Pancreas (tissue), 10 donors: ENCODE measurements at regions not wholly inside any gene's neighbourhood (a gene's known extent, or its start where the extent isn't known, plus 50 kb on each side); places are given as distances from the start of the nearest gene placed in this dataset.
"Not testable (repeated sequence)": the region's sequence is repeated elsewhere in the genome, so short reads cannot be mapped to it uniquely, and the experiment has no call there.

ENCODE experiments used
- ATAC-seq, 4 donors: fragments of 200-7000 bp; cut with Tn5 transposase; one replicate each; pipeline versions ENCODE4 v1.8.0 to v1.9.1; 2020; ENCODE audit warnings: mild to moderate bottlenecking in 4 of 4, moderate library complexity in 4 of 4
- DNase-seq, 6 donors: peaks; one replicate each; pipeline ENCODE4 v3.0.0-alpha.2; 2020
- FAIRE-seq: peaks from 2 replicates; lab custom pipeline; 2012; peaks lifted over from hg19 to GRCh38; lab: Jason Lieb, UNC
- H3K27ac ChIP-seq, 4 donors: fragments of 200-600 bp; sonication (generic); 1 replicate in 3 of 4; 2 replicates in 1 of 4; pipeline versions ENCODE4 v1.5.0 to v1.8.0; 2020
- H3K27me3 ChIP-seq, 4 donors: fragments of 200-600 bp; one replicate each; pipeline ENCODE4 v1.8.0; 2021
- H3K36me3 ChIP-seq, 3 donors: fragments of 200-600 bp; sonication (generic) in 1 of 3; one replicate each; pipeline versions ENCODE4 v1.5.0 to v1.8.0; 2020 to 2021
- H3K4me1 ChIP-seq, 3 donors: fragments of 200-600 bp; one replicate each; pipeline ENCODE4 v1.8.0; 2021
- H3K4me3 ChIP-seq, 4 donors: fragments of 200-600 bp; sonication (generic) in 2 of 4; one replicate each; pipeline versions ENCODE4 v1.5.0 to v1.8.0; 2020 to 2021
- H3K9me3 ChIP-seq, 4 donors: fragments of 200-600 bp; one replicate each; pipeline ENCODE4 v1.8.0; 2021
- CTCF ChIP-seq, 4 donors: fragments of 200-600 bp; sonication (generic) in 3 of 4; IDR thresholded peaks; one replicate each; pipeline versions ENCODE4 v1.5.0 to v1.8.0; 2021; ENCODE audit warnings: antibody characterized with exemption in 4 of 4
- WGBS, 2 donors: extraction: QIAGEN DNeasy Blood & Tissue Kit; methylation state at CpG; one replicate each; pipeline ENCODE4 v1.1.7; 2013; 5-methylcytosine and 5-hydroxymethylcytosine counted together
- intact Hi-C, 3 donors: fragments of 100-400 bp; cut with DNase I; formaldehyde crosslinking; loops; one replicate each; pipeline versions ENCODE4 v1.11.1 to v1.14.2; 2022
- donor health status: healthy with polysubstance abuse.
- donor health status: DM: no; HTN: no; CAD: no; lungs with moderate emphysema.
- donor health status: DM: no; HTN: no; CAD: no.
- donor health status: control.
- donor health status: control.
- donor health status: Bipolar disorder and iron deficiency.
- donor health status: DM: yes; HTN: yes; CAD: no.
- donor health status: DM: no; HTN: no; CAD: no.
- donor health status: DM: no; HTN: no; CAD: no.
- donor health status: DM: yes; HTN: yes; CAD: no.

GRCh38 chr9:27836661-27837401 lies 263.6 kb upstream of the C9orf72 start:
- H3K27me3 ChIP-seq: no peaks in the 10 kb centered on the region
- no peaks in the 10 kb centered on the region for H3K36me3 ChIP-seq
- no peak for ATAC-seq
- DNase-seq: no peak
- intact Hi-C loops: no loop called here
- H3K4me1 ChIP-seq: no peaks in the 10 kb centered on the region
- H3K4me3 ChIP-seq: no peak overlapping the region
- FAIRE-seq: no peak
- H3K9me3 ChIP-seq: no peaks in the 10 kb centered on the region
- H3K27ac ChIP-seq: no peak overlapping the region
- no peak for TF ChIP-seq CTCF (IDR thresholded peaks at IDR 0.05)
- 58 to 65% methylated on average over 7 of the region's 7 CpGs for WGBS, 2 donors

- Histone ChIP-seq H3K9me3 (no peaks in the 10 kb centered on the region), H3K27me3 (no peaks in the 10 kb centered on the region), H3K4me3 (no peak overlapping the region), H3K4me1 (no peaks in the 10 kb centered on the region), H3K36me3 (no peaks in the 10 kb centered on the region), H3K27ac (no peak overlapping the region)
- WGBS, 2 donors: 84 to 94% methylated on average over 3 of the region's 3 CpGs
- no peak for ATAC-seq
- no peak for FAIRE-seq
- no peak for DNase-seq
- intact Hi-C loops: no loop called here
- TF ChIP-seq CTCF (IDR thresholded peaks at IDR 0.05): no peak
These were observed 265.6 kb upstream of the C9orf72 start for GRCh38 chr9:27838876-27839275.

GRCh38 chr9:27839767-27840166 lies 266.5 kb upstream of the C9orf72 start:
- H3K4me3 ChIP-seq, FAIRE-seq, intact Hi-C loops, H3K4me1 ChIP-seq, H3K9me3 ChIP-seq, DNase-seq, H3K27me3 ChIP-seq, ATAC-seq, H3K36me3 ChIP-seq, H3K27ac ChIP-seq: not testable (repeated sequence)
- 60 to 72% methylated on average over 1 of the region's 1 CpG for WGBS, 2 donors

GRCh38 chr9:27844797-27845196 lies 271.5 kb upstream of the C9orf72 start:
- FAIRE-seq: no peak
- H3K9me3 ChIP-seq: no peaks in the 10 kb centered on the region
- H3K27ac ChIP-seq: no peak overlapping the region
- no peak for ATAC-seq
- DNase-seq: no peak
- no peak for TF ChIP-seq CTCF (IDR thresholded peaks at IDR 0.05)
- 15 to 21% methylated on average over 1 of the region's 1 CpG for WGBS, 2 donors
- intact Hi-C loops: no loop called here
- H3K27me3 ChIP-seq: no peaks in the 10 kb centered on the region
- no peaks in the 10 kb centered on the region for H3K36me3 ChIP-seq
- H3K4me3 ChIP-seq: no peak overlapping the region
- H3K4me1 ChIP-seq: no peaks in the 10 kb centered on the region

- FAIRE-seq (no peak), DNase-seq (no peak), ATAC-seq (no peak)
- no peaks in the 10 kb centered on the region for H3K27me3 ChIP-seq
- H3K9me3 ChIP-seq: no peaks in the 10 kb centered on the region
- intact Hi-C loops: no loop called here
- H3K36me3 ChIP-seq: no peaks in the 10 kb centered on the region
- no peak overlapping the region for H3K27ac ChIP-seq
- no peaks in the 10 kb centered on the region for H3K4me1 ChIP-seq
- TF ChIP-seq CTCF (IDR thresholded peaks at IDR 0.05): no peak
- H3K4me3 ChIP-seq: no peak overlapping the region
These were observed 274.1 kb upstream of the C9orf72 start for GRCh38 chr9:27847380-27847779.
